GM23338 (cell line): ENCODE measurements at regions not wholly inside any gene's neighbourhood (a gene's known extent, or its start where the extent isn't known, plus 50 kb on each side); places are given as distances from the start of the nearest gene placed in this dataset.

Experiments used
- ATAC-seq: fragments of 200-7000 bp; cut with Tn5 transposase; 3 replicates; pipeline ENCODE4 v1.9.1; 2020
- DNase-seq: peaks from one replicate; pipeline ENCODE4 v3.0.0-alpha.2; 2015; ENCODE audit warnings: low spot score
- H2AFZ ChIP-seq: fragments of 200-600 bp; sonication (generic); 2 replicates; pipeline ENCODE4 v1.8.0; 2016; ENCODE audit warnings: antibody characterized with exemption, mild to moderate bottlenecking, moderate library complexity
- H3F3A ChIP-seq: fragments of 200-600 bp; sonication (generic); replicated peaks from 2 replicates; pipeline ENCODE4 v1.8.0; 2017; ENCODE audit warnings: antibody characterized with exemption, mixed run types, low read depth
- H3K27ac ChIP-seq: fragments of 200-600 bp; sonication (generic); 2 replicates; pipeline ENCODE4 v1.6.1; 2016; ENCODE audit warnings: low read depth
- H3K27me3 ChIP-seq: fragments of 200-600 bp; sonication (generic); 2 replicates; pipeline ENCODE4 v1.8.0; 2016; ENCODE audit warnings: mild to moderate bottlenecking, mixed run types, moderate library complexity; ENCODE audit not compliant: insufficient read depth
- H3K36me3 ChIP-seq: fragments of 200-600 bp; sonication (generic); 2 replicates; pipeline ENCODE4 v1.8.0; 2016; ENCODE audit warnings: mild to moderate bottlenecking; ENCODE audit not compliant: insufficient read depth
- H3K4me1 ChIP-seq: fragments of 200-600 bp; sonication (generic); 2 replicates; pipeline ENCODE4 v1.8.0; 2016; ENCODE audit warnings: mild to moderate bottlenecking, moderate library complexity; ENCODE audit not compliant: insufficient read depth
- H3K4me2 ChIP-seq: fragments of 200-600 bp; sonication (generic); 2 replicates; pipeline ENCODE4 v1.7.1; 2017; ENCODE audit warnings: mixed run types
- H3K4me3 ChIP-seq: fragments of 200-600 bp; sonication (generic); 2 replicates; pipeline ENCODE4 v1.6.1; 2016; ENCODE audit warnings: mixed run types
- H3K79me2 ChIP-seq: fragments of 200-600 bp; sonication (generic); replicated peaks from 2 replicates; pipeline ENCODE4 v1.8.0; 2017; ENCODE audit warnings: mild to moderate bottlenecking; ENCODE audit not compliant: insufficient read depth
- H3K9me2 ChIP-seq: fragments of 200-600 bp; sonication (generic); 2 replicates; pipeline ENCODE4 v1.8.0; 2017; ENCODE audit not compliant: insufficient read depth
- H4K20me1 ChIP-seq: fragments of 200-600 bp; sonication (generic); replicated peaks from 2 replicates; pipeline ENCODE4 v1.8.0; 2017; ENCODE audit warnings: mild to moderate bottlenecking; ENCODE audit not compliant: insufficient read depth
- H3K27ac Mint-ChIP-seq: 2 replicates; pipeline ENCODE4 v1.8.0; 2020; ENCODE audit warnings: inconsistent platforms, mild to moderate bottlenecking, moderate library complexity, mixed read lengths
- H3K27me3 Mint-ChIP-seq: 3 replicates; pipeline ENCODE4 v1.8.0; 2022; ENCODE audit warnings: low read depth, mild to moderate bottlenecking, moderate library complexity, mixed read lengths, inconsistent platforms; ENCODE audit not compliant: insufficient read depth, poor library complexity
- H3K36me3 Mint-ChIP-seq: 3 replicates; pipeline ENCODE4 v1.8.0; 2021; ENCODE audit warnings: low read depth, mild to moderate bottlenecking, inconsistent platforms, moderate library complexity, mixed read lengths
- H3K4me1 Mint-ChIP-seq: 3 replicates; pipeline ENCODE4 v1.8.0; 2020; ENCODE audit warnings: mild to moderate bottlenecking, inconsistent platforms, mixed read lengths
- H3K4me3 Mint-ChIP-seq: 3 replicates; pipeline ENCODE4 v1.8.0; 2021; ENCODE audit warnings: moderate library complexity, mild to moderate bottlenecking, inconsistent platforms, mixed read lengths
- H3K9me3 Mint-ChIP-seq: 3 replicates; pipeline ENCODE4 v1.8.0; 2020; ENCODE audit warnings: moderate library complexity, mild to moderate bottlenecking, inconsistent platforms, mixed read lengths
- CTCF ChIP-seq, 2 experiments: fragments of 200-600 bp in 1 of 2; sonication (generic) in 1 of 2; conservative IDR thresholded peaks; 2 replicates each; pipeline versions ENCODE4 v1.5.1 to v1.6.1; 2016 to 2017; ENCODE audit warnings: antibody characterized with exemption in 2 of 2, low read depth in 2 of 2, mild to moderate bottlenecking in 2 of 2, moderate library complexity in 1 of 2
- EZH2phosphoT487 ChIP-seq: fragments of 200-600 bp; sonication (generic); IDR thresholded peaks from one replicate; pipeline ENCODE4 v1.8.1; 2018; ENCODE audit warnings: antibody characterized with exemption; ENCODE audit not compliant: unreplicated experiment
- JUNB ChIP-seq: IDR thresholded peaks from one replicate; pipeline ENCODE4 v1.6.1; 2016; ENCODE audit warnings: antibody characterized with exemption; ENCODE audit not compliant: unreplicated experiment
- POLR2AphosphoS5 ChIP-seq: IDR thresholded peaks from 2 replicates; pipeline ENCODE4 v1.6.1; 2016; ENCODE audit warnings: antibody characterized with exemption, low read depth
- REST ChIP-seq: IDR thresholded peaks from one replicate; pipeline ENCODE4 v1.6.1; 2018; ENCODE audit warnings: antibody characterized with exemption; ENCODE audit not compliant: unreplicated experiment
- STAT1 ChIP-seq: IDR thresholded peaks from one replicate; pipeline ENCODE4 v1.6.1; 2016; ENCODE audit warnings: antibody characterized with exemption; ENCODE audit not compliant: unreplicated experiment
- ZNF114 ChIP-seq: fragments of 250-450 bp; sonication (Bioruptor Pico); IDR thresholded peaks from 2 replicates; pipeline ENCODE4 v1.5.0; 2020; ENCODE audit warnings: mild to moderate bottlenecking, moderate library complexity
- ZNF331 ChIP-seq: fragments of 250-450 bp; sonication (Bioruptor Pico); IDR thresholded peaks from 2 replicates; pipeline ENCODE4 v1.5.0; 2020; ENCODE audit warnings: low read depth, mild to moderate bottlenecking, moderate library complexity
- ZNF462 ChIP-seq: fragments of 250-450 bp; sonication (Bioruptor Pico); IDR thresholded peaks from 2 replicates; pipeline ENCODE4 v1.5.0; 2020; ENCODE audit warnings: mild to moderate bottlenecking, moderate library complexity

DNA sequence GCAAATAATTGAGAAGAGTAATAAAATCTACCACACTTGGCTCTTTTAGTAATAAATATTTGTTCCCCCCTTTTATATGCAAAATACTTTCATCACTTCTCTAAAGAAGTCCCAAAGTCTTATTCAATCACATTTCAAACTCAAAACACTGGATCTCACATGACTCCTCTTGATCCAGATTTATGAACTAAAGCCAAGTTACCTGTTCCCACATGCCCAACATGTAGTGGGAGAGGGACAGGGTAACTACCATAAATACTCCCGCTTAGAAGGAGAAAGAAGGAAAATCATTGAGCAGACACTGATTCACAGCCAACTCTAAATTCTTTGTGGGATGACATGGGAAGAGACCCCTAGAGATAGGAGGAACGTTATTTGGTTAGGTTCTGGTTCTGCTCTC is 64.9 kb upstream of the PMFBP1 start:
- H3K4me3 Mint-ChIP-seq, result no peak overlapping the region
- H3K79me2 ChIP-seq, result no peaks in the 10 kb centered on the region
- H3K36me3 ChIP-seq, result no peaks in the 10 kb centered on the region
- DNase-seq (no peak), ATAC-seq (no peak)
- H2AFZ ChIP-seq, result no peak overlapping the region
- no peaks in the 10 kb centered on the region for H3K27me3 ChIP-seq
- H3K4me2 ChIP-seq, result no peak overlapping the region
- no peaks in the 10 kb centered on the region for H3K9me3 Mint-ChIP-seq
- no peaks in the 10 kb centered on the region for H3K4me1 ChIP-seq
- H3K27me3 Mint-ChIP-seq, result no peaks in the 10 kb centered on the region
- H4K20me1 ChIP-seq, result no peaks in the 10 kb centered on the region
- no peaks in the 10 kb centered on the region for H3K4me1 Mint-ChIP-seq
- H3K27ac Mint-ChIP-seq, result no peak overlapping the region
- no peak for TF ChIP-seq ZNF331 (CRISPR knock-in tag)
- TF ChIP-seq POLR2AphosphoS5, result no peak
- no peak for TF ChIP-seq EZH2phosphoT487
- no peak for TF ChIP-seq CTCF (conservative IDR thresholded peaks at IDR 0.05; ENCODE audit: low read depth in 2 of 2)
- no peak for TF ChIP-seq REST
- no peak for TF ChIP-seq ZNF114 (CRISPR knock-in tag)
- TF ChIP-seq STAT1, result no peak
- TF ChIP-seq ZNF462, result no peak
- no peak for TF ChIP-seq JUNB
- H3F3A ChIP-seq, result no peaks in the 10 kb centered on the region
- no peak overlapping the region for H3K4me3 ChIP-seq
- H3K36me3 Mint-ChIP-seq, result no peaks in the 10 kb centered on the region
- H3K27ac ChIP-seq, result no peak overlapping the region
- H3K9me2 ChIP-seq, result no peaks in the 10 kb centered on the region
